GM19043 (cell line): ENCODE measurements at regions not wholly inside any gene's neighbourhood (a gene's known extent, or its start where the extent isn't known, plus 50 kb on each side); places are given as distances from the start of the nearest gene placed in this dataset.

Experiments
- ATAC-seq: cut with Tn5 transposase; IDR thresholded peaks from one replicate; pipeline ENCODE4 v1.9.1; 2021; ENCODE audit warnings: low read depth; ENCODE audit not compliant: unreplicated experiment

DNA sequence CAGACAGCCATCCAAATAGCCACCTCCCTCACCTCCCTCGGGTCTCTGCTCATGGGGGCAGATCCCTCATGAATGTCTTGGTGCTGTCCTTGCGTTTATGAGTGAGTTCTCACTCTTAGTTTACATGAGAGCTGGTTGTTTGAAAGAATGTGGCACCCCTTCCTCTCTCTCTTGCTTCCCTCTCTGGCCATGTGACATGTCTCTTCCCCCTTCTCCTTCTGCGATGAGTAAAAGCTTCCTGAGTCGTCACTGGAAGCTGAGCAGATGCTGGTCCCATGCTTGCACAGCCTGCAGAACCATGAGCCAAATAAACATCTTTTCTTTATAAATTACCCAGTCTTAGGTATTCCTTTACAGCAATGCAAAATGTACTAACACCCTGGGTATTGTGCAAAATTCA is 208.7 kb downstream of the LACC1 start:
- ATAC-seq = no peak

DNA sequence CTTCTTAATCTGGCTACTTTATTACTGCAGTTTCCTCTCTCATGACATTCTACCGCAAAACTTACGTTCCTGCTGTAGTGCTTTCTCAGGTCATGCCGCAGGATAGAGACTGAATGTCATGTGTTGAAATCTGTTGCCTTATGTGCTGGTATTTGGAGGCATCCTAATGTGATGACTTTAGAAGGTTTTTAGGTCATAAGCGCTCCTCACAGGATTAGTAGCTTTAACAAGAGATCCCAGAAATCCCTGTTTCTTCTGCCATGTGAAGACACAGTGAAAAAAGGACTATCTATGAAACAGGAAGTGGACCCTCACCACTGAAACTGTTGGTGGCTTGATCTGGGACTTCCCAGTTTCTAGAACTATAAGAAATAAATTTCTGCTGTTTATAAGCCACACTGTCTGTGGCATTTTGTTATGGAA is 209.3 kb downstream of the LACC1 start:
- no peak for ATAC-seq

DNA sequence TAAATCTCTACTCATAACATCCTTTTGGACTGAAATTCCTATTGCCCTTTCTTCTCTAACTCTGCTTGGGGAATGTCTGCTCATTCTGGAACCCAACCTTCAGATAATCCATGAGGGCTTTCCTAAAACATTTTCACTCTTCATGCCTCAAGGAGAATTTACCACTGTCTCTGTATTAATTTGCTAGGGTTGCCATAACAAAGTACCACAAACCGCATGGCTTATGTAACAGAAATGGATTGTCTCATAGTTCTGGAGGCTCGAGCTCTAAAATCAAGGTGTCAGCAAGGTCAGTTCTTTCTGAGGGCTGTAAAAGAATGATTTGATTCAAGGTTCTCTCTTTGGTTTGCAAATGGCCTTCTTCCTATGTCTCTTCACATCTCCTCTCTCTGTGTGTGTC is 209.7 kb downstream of the LACC1 start:
- no peak for ATAC-seq

DNA sequence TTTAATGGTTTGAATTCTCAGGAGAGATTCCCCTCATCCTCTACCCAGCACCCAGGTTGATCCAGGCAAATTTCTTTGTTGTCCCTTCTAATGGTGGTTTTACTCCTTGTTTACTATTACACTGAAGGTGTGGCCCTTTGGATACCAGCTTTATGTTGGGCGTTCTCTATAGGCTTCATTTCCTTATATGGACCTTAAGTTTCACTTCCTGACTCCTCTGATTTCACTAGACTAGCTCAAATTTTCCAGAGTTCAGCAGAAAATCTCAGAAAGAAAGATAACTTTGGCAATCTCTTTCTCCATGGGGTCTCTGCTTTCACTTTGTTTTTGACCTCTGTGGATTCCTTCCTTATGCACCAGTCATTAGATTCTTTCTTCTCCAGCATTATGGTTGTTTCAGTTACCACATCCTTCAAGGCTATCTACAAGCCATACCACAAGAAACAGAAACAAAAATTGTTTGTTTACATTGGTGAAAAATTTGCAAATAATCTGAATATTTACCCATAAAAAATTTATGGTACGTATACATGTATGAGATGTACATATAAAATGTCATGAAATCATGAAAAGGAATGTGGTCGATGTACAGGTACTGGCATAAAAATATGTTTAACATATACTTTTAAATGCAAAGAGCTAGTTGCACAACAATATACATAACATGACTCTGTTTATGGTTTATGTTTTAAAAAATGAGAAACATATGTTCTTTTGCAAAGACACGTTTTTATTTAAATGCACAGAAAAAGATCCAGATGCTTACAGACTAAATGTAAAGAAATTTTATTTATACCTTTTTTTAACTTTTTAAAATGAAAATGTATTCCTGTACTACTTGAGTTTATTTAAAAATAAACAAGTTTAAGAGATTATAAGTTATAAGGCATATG is 212.6 kb downstream of the LACC1 start:
- ATAC-seq = no peak

DNA sequence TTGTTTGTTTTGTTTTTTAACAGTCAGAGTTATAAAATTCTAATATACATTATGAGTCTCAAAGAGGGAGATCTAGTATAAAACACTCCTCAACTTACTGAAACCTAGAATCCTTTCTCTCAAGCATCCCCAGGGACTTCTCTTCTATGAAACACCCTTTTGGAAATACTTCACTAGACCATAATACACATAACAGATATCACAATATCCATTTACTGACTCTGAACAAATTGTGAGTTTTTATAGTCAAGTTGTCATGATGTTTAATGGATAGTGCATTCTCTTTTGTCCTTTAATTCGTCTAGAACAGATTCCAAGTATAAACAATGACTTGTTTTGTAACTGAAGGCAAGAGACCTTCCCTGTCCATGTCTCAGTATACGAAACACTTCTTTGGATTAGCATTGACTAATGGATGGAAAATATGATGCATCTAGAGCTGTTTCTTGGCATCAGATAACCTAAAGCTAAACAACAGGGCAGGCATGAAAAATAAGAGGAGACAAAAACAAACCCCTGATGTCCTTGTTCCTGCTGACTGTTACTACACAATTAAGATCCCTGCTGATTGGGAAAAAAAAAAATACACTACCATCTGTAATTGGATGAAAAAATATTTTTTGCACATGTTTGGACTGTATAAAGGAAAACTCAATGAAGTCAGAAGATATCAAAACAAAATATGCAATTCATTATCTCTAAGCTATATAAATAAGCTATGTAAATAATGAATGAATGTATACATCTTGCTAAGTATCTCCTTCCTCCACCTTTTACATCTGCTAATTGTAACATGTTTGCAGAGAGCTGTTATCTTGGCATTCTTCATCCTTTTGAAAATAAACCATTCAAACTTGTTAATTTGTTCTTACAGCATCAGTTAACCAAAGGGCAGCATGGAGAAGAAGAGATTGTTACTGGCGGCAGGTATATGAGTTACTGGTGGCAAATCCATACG is 214.2 kb downstream of the LACC1 start:
- no peak for ATAC-seq

DNA sequence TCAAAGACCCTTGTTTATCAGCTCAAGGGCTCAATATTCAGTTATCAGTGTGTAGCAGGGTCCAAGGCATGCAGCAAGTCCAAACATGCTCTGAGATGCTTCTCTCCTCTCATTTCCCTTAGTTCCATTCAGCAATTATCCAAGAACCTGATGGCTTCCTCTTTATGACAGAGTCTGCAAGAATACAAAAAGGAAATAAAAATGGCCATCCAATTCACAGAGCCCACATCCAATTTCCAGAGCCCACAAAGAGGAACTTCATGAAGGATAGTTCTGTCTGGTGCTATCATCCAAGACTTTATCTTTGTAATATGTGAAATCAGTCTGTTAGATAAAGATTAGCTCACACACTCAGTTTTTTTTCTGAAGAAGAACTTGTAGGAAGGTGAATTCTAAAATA is 217.2 kb downstream of the LACC1 start:
- no peak for ATAC-seq

DNA sequence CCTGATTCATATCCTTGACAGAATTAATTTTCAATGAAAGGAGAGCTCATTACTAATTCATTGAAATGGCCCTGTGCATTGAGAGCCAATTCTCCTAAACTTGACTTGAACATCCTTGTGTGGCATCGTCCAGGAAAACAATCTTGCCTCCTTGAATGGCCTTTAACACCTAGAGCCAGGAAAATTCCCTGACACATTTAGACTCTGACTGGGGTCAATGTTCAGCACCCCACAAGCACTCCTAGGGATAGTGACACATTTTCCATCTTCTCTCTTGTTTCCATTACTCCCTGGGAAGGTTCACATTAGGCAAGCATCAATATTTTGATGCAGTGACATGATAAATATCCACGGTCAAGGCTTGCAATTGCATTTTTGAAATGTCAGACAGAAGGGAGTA is 218.9 kb downstream of the LACC1 start:
- ATAC-seq = no peak

DNA sequence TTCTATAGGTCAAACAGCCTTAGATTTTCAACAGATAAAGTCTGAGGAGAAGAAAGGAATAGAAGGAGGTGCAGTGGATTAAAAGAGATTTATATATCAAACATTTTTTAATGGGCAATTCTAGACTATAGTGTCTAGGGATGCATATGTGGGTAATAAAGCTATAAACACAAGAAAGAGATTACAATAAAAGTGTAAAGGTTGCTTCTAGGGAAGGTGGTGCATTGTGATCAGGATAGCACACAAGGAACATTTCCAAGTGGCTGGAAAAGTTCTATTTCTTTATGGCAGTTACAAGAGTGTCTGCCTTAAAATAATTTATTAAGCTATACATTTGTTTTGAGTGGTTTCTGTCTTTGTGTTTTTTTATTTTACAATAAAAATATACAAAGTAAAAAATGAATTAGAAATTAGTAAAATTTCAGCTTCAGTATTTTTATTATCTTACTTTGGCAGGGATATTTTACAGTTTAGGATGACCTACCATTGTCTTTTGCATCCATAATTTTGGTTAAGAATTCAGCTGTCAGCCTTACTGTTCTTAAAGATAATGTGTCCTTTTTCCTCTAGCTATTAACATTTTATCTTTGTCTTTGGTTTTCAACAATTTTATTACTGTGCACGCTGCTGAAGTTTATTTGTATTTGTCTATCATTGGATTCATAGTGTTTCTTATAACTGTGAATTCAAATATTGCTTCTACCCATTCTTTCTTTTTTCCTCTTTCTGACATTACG is 221.8 kb downstream of the LACC1 start:
- no peak for ATAC-seq

DNA sequence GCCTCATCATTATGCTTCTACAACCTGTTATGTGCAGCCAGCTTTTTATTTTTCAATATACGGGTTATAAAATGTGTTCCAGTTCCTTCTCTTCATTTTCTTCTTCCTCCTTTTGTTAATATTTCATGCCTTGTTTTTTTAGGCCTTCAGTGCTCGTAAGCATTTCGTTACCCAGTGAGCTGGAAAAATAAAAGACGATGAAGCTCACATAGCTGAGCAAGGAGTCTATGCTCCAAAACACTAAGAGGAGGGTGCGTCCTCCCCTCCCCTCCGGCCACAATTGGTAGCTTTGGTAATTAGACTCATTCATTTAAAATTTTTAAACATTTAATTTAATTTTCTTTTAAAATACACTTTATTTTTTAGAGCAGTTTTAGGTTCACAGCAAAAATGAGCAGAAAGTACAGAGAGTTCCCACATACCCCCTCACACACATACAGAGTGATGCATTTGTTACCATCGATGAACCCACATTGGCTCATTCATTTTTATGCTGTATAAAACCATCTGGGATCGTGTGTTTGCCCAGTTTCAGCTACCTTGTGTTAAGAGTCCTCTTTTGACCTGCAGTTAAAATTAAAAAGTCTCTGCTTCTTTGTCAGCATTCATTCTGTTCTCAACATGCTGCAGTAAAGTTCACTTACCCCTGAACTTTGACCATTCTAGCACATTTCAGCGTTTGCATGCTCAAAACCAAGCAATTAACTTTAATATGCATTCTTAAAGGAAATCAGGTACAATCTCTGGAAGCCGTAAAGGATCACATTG is 223.9 kb downstream of the LACC1 start:
- no peak for ATAC-seq

DNA sequence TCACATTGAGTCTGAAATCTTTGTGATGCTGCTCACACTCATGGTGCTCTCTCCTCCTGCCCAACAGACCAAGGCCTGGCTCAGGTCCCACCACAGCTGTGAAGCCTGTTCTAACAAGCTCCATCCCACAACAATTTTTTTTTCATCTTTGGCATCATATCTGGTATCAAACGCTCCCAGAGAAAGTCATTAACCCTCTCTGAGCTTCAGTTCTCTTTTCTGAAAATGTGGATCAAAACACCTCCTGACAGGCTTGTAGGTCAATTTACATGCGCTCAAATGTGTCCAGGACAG is 224.4 kb downstream of the LACC1 start:
- no peak for ATAC-seq

DNA sequence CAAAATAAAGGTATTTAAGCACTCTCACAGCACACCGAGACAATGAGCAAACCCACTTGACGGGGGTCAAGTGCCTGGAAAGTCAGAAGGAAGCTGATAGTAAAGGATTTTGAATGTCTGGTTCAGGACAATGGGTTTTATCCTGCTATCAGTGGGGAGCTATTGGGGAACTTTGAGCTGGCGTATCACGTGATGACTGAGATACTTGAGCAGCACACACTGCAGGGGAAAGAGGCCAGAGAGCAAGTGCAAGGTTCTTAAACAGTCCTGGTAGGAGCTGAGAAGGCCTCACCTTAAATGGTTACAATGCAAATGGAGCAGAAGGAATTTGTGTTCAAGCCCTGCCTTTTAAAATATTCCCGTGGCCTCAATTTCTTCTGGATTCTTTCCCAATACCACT is 225.3 kb downstream of the LACC1 start:
- ATAC-seq = no peak

DNA sequence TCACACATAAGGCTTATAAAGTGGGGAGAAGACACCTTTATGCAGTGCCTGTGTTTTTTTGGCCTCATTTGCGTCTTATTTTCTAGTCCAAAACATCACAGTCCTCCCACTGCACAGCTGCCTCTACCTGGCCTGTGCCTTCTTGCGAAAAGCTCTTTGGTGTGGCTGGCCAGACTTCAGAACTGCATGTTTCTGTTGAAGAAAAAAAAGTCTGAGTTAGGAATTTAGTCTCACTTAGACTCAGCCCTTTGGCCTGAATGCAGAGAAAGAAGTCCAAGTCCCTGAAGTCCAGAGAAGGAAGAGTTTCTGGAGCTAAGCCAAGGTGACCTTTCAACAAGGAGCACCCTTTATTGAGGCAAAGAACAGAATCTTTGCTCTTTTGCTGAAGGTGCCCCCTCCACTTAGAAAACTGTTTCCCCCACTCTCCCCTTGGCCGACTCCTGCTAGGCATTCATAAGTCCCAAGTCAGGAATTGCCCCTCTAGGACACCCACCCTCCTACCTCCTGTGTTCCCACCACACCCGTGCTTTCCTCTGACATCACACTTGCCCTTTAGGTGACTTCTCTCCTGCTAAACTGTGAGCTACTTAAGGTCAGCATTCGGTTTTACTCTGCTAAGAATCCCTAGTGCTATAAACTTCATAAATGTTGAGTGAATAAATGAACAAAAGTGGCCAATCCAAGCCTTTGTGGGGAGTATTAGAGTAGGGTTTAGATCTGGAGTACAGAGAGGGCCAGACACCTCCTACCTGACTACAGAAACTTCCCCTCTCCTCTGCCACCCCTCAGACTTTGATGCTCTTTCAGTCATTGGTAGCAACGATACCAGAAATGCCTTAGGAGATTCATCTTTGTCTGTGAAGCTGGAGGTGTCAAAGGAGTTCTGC is 226.8 kb downstream of the LACC1 start:
- no peak for ATAC-seq

DNA sequence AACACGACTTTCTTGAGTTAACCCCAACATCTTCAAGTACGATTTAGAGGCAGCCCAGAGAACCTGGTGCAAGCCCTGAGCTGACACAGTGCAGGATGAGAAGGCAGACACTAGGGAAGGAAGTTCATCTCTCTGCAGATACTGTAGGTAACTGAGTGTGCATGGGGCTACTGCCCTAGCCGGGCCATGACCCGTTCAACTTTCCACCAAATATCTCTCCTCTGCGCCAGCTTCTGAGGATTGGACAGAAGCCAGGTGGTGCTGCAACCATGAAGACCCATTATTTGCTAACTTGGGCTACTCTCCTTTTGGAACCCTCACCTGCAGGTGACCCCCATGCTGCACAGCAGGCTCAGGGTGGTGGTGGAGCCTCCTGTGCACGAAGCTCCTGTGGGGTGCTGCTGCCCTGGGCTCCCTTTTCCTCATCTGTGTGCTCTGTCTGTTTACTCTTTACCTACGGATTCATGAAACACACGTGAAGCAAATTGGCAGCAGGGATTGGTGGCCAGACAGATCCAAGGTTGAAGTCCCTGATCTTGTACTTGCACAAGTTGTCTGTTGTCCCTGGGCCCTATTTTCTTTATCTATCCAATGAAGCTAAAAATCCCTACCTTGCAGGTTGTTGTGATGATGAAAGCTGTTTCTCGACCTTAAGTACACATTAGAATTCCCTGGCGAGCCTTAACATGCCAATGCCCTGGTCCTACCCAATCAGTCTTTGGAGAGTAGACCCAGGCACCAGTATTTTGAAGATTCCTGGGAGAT is 227.8 kb downstream of the LACC1 start:
- no peak for ATAC-seq

DNA sequence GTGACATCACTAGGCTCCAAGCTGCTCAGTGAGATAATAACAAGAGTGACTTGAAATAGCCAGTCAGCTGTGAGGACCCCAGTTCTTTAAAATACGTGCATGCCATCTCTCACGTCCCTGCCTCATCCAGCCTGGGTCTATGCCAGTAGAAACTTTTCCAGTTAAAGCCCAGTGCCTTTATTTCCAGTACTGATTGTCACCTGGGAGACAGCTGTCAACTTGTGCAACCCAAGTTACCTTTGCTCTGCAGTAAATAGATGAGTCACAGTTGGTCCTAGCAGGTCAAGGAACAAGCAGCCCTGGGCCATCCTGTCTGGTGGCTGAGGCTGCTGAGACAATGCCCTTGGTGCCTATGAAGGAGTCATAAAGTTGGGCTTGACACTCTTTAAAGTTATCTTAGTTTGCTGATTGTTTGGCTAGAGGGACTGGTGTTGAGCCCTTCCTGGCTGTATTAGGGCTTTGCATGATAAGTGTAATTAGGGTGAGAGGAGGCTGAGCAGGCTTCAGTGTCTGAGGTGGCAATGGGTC is 228.7 kb downstream of the LACC1 start:
- ATAC-seq = no peak

DNA sequence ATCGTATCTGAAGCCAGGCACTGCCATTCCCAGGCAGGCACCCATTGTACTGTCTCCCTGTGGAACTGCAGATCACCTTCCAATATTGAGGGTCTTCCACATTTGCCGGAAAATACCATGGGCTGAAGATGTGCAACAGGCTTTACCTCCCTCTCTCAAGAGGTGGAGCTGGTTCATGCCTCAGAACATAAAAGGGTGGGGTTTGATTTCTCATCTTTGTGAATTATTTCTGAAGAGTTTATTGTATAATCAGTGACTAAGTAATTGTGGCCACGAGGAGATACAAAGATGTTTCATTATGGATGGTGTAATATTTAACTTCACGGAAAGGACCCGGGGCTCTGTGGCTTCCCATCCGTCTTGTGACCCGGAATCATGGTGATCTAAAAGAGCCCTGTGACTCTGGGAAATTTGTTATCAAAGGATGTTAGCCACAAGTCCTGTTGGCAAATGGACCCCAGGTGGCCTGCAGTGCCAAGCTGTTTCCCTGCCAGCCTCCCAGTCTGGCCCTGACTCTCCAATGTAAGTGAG is 230.5 kb downstream of the LACC1 start:
- no peak for ATAC-seq

DNA sequence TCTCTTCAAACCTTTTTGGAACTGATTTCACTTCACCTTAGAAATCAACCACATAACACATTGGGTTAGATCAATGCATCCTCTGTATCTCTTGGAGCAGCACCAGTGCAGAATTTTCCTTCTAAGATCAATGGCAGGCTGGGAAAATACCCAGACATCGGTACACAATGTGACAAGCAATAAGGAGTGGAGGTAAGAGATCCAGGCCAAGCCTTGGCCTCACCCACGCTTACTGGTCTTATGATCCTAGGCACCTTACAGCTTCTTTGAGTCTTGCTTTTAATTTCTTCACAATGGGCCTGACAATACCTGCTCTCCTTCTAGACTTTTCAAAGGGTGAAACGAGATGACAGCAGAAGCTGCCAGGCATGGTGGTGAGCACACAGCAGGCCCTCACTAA is 232.0 kb downstream of the LACC1 start:
- no peak for ATAC-seq

DNA sequence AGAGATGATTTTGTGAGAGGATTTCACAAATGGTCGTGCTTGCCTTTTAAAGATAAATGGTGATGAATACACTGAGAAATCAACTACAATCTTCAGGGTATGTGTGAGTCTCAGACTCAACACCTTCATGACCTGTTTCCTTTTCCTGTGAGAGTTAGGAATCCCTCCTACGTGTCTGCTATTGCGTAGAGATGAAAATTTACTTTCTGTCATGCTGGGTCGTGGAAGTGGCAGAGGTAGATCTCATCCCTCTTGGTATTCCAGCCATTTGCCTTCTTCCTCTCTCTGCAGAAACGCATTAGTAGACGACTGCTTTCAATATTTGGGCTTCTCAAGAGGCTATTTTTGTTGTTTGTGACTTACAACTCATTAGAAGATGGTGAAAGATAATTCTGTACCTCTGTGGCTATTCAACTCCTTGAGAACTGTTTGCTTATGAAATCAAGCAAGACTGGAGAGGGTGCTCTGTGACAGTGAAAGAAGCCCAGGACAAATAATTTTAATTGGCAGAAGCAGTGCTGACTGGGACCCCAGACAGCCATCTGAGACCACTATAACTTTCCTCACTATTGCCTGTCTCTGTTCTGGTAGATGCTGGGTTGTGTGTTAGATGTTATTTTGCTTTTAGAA is 233.1 kb downstream of the LACC1 start:
- ATAC-seq = no peak
